GM18499 (cell line): ENCODE measurements at regions not wholly inside any gene's neighbourhood (a gene's known extent, or its start where the extent isn't known, plus 50 kb on each side); places are given as distances from the start of the nearest gene placed in this dataset.

Experiments used
- ATAC-seq: cut with Tn5 transposase; IDR thresholded peaks from one replicate; pipeline ENCODE4 v1.9.1; 2021; ENCODE audit warnings: moderate number of reproducible peaks; ENCODE audit not compliant: insufficient read depth, unreplicated experiment

- ATAC-seq, result no peak
Measured at GRCh38 chr18:67381608-67382150, 134.8 kb downstream of the DSEL start.

- ATAC-seq, result no peak
Measured at GRCh38 chr18:67380867-67381266, 135.7 kb downstream of the DSEL start.

- no peak for ATAC-seq
Measured at GRCh38 chr18:67379981-67380380, 136.5 kb downstream of the DSEL start.

GRCh38 chr18:67376372-67376771 lies 140.1 kb downstream of the DSEL start:
- ATAC-seq, result no peak

- ATAC-seq, result no peak
Measured at GRCh38 chr18:67373636-67374035, 142.9 kb downstream of the DSEL start.

GRCh38 chr18:67367540-67367939 lies 149.0 kb downstream of the DSEL start:
- no peak for ATAC-seq

GRCh38 chr18:67363694-67364093 lies 152.8 kb downstream of the DSEL start:
- no peak for ATAC-seq

GRCh38 chr18:67362906-67363305 lies 153.6 kb downstream of the DSEL start:
- no peak for ATAC-seq

- ATAC-seq, result peak; percentile 84
Measured at GRCh38 chr18:67359873-67360838, 156.4 kb downstream of the DSEL start.

- ATAC-seq, result no peak
Measured at GRCh38 chr18:67358947-67359346, 157.6 kb downstream of the DSEL start.

- ATAC-seq, result no peak
Measured at GRCh38 chr18:67354692-67355091, 161.8 kb downstream of the DSEL start.

GRCh38 chr18:67354091-67354490 lies 162.4 kb downstream of the DSEL start:
- no peak for ATAC-seq

- no peak for ATAC-seq
Measured at GRCh38 chr18:67347438-67347837, 169.1 kb downstream of the DSEL start.

- no peak for ATAC-seq
Measured at GRCh38 chr18:67342159-67342558, 174.4 kb downstream of the DSEL start.

GRCh38 chr18:67337696-67338095 lies 178.8 kb downstream of the DSEL start:
- no peak for ATAC-seq

GRCh38 chr18:67331857-67332256 lies 184.7 kb downstream of the DSEL start:
- ATAC-seq, result no peak

GRCh38 chr18:67319109-67319508 lies 197.4 kb downstream of the DSEL start:
- ATAC-seq, result no peak

GRCh38 chr18:67318651-67319050 lies 197.9 kb downstream of the DSEL start:
- no peak for ATAC-seq

- ATAC-seq, result no peak
Measured at GRCh38 chr18:67310826-67311225, 205.7 kb downstream of the DSEL start.

GRCh38 chr18:67308819-67309218 lies 207.7 kb downstream of the DSEL start:
- ATAC-seq, result no peak

GRCh38 chr18:67305466-67305865 lies 211.1 kb downstream of the DSEL start:
- ATAC-seq, result no peak

GRCh38 chr18:67302043-67302442 lies 214.5 kb downstream of the DSEL start:
- ATAC-seq, result no peak
